ENCODE measurements at regions not wholly inside any gene's neighbourhood (a gene's known extent, or its start where the extent isn't known, plus 50 kb on each side); places are given as distances from the start of the nearest gene placed in this dataset.
"Not testable (repeated sequence)": the region's sequence is repeated elsewhere in the genome, so short reads cannot be mapped to it uniquely, and the experiment has no call there.

DNA sequence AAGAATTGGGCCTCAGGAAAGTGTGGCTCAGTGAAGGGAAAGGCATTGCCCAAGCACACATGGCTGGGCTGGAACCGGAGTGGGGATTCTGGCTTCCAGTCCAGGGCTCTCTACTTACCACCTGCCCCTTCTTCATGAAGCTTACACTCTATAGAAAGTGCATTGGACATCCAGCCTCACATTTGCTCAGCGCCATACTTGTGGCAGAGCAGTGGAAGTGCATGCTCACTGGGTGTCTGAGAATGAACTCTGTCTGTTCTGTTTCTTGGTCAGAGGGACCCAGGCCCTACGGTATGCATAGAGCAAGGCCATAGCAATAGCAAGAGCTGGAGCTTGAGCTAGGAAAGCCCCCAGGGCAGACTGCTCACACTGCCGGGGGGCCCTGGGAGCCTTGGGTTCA, 1253.5 kb downstream of the TYW1 start:
- DNase-seq (ENCODE audit: extremely low read depth, low read depth) = no peak

DNA sequence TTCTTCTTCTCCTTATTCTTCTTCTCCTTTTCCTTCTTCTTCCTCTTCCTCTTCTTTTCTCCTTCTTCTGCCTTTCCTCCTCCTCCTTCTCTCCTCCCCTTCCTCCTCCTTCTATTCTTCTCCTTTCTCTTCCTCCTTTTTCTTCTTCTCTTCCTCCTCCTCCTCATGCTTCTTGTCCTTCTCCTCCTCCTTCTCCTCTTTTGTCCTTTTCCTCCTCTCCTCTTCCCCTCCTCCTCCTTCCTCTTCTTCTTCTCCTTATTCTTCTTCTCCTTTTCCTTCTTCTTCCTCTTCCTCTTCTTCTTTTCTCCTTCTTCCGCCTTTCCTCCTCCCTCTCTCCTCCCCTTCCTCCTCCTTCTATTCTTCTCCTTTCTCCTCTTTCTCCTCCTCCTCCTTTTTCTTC, 1258.2 kb downstream of the TYW1 start:
- DNase-seq (ENCODE audit: extremely low read depth, low read depth) = not testable (repeated sequence)

GRCh38 chr7:68256295-68256694, 1259.7 kb downstream of the TYW1 start:
- no peak for DNase-seq (ENCODE audit: extremely low read depth, low read depth)

DNA sequence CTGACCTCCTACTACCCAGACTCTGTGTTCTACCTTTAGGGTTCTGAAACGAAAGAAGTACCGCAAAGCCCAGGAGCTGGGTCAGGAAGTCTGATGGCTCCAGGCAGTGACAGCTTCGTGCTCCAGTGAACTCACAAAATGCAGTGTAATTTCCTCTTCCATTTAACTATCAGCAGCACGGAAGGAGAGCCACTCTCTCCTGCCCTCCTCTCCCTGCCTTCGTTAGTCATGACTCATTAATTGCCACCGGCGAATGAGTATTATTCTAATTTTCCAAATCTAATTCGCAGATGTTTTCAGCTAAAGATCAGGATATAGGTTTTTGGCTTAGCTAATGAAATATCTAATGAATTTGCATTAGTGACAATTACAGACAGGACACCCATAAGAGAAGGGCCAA, 1262.0 kb downstream of the TYW1 start:
- no peak for DNase-seq (ENCODE audit: extremely low read depth, low read depth)

- no peak for DNase-seq (ENCODE audit: extremely low read depth, low read depth)
Measured at GRCh38 chr7:68265258-68265657, 1268.6 kb downstream of the TYW1 start.

DNA sequence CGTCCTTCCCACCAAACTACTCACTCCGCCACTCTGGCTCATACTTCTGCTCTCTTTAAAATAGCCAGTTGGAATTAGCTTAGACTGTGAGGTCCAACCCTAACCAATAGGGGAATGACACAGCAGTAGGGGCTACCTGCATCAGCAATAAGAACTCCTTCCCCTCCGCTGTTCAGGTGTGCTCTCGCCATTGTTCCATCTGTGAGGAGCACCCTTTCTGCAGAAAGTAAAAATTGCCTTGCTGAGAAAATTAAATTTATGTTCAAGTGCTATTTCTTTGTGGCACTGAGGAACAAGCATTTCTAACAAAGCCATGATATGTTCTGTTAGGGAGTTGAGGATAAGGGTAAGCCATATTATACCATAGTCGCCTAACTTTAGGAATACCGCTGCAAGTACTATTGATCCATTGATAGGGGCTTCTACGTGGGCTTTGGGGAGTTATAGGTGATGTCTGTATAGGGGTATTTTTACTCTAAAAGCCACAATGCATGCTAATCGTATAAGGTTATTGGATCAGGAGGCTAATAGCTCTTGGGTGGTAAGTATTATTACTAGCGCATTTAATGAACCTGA, 1269.5 kb downstream of the TYW1 start:
- no peak for DNase-seq (ENCODE audit: extremely low read depth, low read depth)

- no peak for DNase-seq (ENCODE audit: extremely low read depth, low read depth)
Measured at GRCh38 chr7:68267486-68267885, 1270.9 kb downstream of the TYW1 start.

GRCh38 chr7:68269405-68269804, 1272.8 kb downstream of the TYW1 start:
- DNase-seq (ENCODE audit: extremely low read depth, low read depth) = no peak

GRCh38 chr7:68272507-68272906, 1275.9 kb downstream of the TYW1 start:
- no peak for DNase-seq (ENCODE audit: extremely low read depth, low read depth)

- DNase-seq (ENCODE audit: extremely low read depth, low read depth) = no peak
Measured at GRCh38 chr7:68276725-68277124, 1280.1 kb downstream of the TYW1 start.

GRCh38 chr7:68279827-68280400, 1283.3 kb downstream of the TYW1 start:
- DNase-seq (ENCODE audit: extremely low read depth, low read depth) = no peak

- DNase-seq (ENCODE audit: extremely low read depth, low read depth) = no peak
Measured at GRCh38 chr7:68280931-68281330, 1284.3 kb downstream of the TYW1 start.

DNA sequence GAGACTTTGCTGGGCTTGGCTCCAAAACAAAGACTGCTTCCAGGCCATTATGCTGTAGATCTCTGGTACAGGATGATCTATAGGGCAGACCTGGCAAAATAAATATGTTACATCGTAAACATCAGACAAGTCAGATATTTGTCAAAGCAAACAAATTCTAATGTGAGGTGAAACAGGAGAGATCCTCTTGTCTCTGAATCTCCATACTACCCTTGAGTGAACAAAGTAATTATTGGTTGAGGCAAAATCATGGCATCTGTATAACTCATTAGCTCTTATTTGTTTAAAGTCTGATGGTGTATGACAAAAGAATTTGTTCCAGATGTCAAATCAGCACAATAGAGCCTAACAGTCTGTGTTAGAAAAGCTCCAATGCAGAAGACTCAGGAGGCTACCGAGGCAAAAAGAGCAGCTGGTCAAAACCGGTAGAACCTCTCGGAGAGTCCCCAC, 1291.5 kb downstream of the TYW1 start:
- no peak for DNase-seq (ENCODE audit: extremely low read depth, low read depth)

GRCh38 chr7:68291710-68292109, 1295.1 kb downstream of the TYW1 start:
- DNase-seq (ENCODE audit: extremely low read depth, low read depth) = no peak

GRCh38 chr7:68295386-68295785, 1298.8 kb downstream of the TYW1 start:
- DNase-seq (ENCODE audit: extremely low read depth, low read depth) = no peak

DNA sequence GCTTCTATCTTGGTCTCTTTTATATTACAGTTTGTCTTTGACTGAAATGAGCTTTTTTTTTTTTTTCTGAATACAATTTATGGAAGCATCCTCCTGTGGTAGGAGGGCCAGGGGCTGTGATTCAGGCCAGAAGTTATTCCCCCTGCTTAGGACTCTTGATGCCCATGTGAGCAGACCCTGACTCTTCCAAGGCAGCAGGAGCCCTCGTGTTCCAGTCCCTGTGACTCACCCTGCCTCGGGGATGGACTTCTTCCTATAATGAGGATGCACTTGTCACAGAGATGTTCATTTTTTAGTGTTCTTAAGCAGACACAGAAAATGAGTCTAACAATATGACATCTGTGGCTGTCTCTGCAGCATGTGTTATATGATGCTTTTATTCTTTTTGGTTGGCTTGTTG, 1293.7 kb upstream of the AUTS2 start:
- no peak for DNase-seq (ENCODE audit: extremely low read depth, low read depth)

GRCh38 chr7:68306692-68307107, 1291.6 kb upstream of the AUTS2 start:
- DNase-seq (ENCODE audit: extremely low read depth, low read depth) = no peak

GRCh38 chr7:68309271-68309670, 1289.0 kb upstream of the AUTS2 start:
- no peak for DNase-seq (ENCODE audit: extremely low read depth, low read depth)

DNA sequence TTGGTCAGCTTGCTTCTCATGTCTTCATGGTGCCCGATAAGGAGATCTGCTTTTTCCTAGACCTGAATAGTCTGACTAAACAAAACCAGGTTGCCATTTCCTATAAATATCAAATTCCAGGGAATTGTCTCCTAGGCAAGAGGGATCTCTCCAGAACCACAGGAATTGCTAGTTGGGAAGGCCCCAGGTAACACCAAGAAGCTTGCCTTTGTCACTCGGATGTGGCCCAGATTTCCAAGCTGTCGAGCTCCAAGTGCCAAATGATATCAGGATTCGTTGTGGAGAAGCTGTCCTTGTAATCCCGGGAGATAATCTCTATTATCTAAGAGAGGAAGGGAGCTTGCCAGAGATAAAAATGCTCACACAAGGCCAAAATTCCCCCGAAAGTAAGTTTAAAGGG, 1288.5 kb upstream of the AUTS2 start:
- no peak for DNase-seq (ENCODE audit: extremely low read depth, low read depth)

DNA sequence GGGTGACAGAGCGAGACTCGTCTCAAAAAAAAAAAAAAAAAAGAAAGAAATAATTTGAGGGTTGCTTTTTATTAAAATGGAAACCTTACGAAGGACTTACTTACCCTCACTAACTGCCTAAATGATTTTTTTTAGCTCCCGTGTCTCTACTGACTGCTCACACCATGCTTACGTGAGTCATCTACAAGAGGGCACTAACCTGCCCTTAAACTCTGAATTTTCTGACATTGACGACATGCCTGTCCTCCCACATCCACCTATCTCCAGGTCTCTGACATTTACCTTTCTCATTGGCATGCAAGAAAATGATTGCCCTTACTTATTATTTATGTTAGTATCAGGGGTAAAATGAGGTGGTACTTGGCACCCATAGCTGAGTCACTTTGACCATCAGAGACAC, 1286.3 kb upstream of the AUTS2 start:
- DNase-seq (ENCODE audit: extremely low read depth, low read depth) = no peak

DNA sequence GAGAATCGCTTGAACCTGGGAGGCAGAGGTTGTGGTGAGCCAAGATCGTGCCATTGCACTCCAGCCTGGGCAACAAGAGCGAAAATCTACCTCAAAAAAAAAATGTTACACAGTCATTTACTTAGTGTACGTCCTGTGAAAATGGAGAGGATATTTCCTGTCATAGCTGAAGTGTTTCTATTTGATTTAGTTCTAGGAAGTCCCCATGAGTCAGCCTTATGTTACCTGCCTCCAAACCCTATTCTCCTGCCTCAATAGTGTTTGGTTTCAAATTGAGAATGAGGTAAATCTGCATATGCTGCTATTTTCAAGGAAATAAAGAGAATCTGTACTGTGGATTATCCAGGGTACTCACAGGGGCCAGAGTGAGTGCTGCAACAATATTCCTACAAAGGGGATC, 1284.5 kb upstream of the AUTS2 start:
- no peak for DNase-seq (ENCODE audit: extremely low read depth, low read depth)

DNA sequence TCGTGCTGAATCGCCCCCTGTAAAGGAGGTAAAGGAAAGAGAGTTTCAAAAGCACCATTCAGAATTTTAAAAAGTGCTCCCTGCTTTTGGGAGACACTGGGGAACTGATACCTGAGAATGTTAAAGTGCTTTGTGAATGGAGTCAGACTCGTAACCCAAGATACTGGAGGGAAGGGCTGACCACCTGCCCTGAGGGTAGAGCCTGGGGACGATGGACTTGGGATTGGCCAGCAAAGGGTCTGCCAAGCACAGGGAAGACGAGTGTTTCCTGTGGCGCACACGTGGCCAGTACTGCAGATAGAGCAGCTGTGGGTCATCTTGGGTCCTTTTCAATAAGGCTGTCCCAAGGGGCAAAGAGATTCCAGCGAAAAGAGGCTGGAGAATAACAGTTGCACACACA, 1284.1 kb upstream of the AUTS2 start:
- no peak for DNase-seq (ENCODE audit: extremely low read depth, low read depth)

DNA sequence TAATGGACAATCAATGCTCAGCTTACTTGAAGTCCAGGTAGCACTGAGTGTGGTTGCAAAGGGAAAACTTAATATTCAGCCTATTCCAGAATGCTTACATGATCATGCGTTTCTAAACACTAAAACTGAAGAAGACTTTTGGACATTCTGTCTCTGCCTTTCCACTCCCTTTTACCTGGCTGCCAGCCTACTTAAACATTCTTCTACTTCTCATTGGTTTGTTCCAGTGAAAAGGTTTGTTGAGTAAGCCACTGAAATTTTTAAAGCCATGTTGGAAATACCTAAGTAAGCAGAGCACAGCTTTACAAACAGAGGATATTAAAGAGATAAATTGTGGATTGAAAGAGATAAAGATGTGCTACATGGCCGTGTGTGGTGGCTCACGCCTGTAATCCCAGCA, 1280.8 kb upstream of the AUTS2 start:
- DNase-seq (ENCODE audit: extremely low read depth, low read depth) = no peak

Data from NCI-H460 (cell line).